KBM-7 (cell line): ENCODE measurements at regions not wholly inside any gene's neighbourhood (a gene's known extent, or its start where the extent isn't known, plus 50 kb on each side); places are given as distances from the start of the nearest gene placed in this dataset.

Experiments used
- DNase-seq: peaks from one replicate; pipeline ENCODE4 v3.0.0-alpha.2; 2015
- in situ Hi-C: fragments of 300-500 bp; cut with MboI; formaldehyde crosslinking; loops from 2 replicates; pipeline ENCODE4 v1.14.3; 2020; ENCODE audit warnings: low sequenced_read_pairs, low pct_unique_long_range_greater_than_20kb, mixed read lengths

DNA sequence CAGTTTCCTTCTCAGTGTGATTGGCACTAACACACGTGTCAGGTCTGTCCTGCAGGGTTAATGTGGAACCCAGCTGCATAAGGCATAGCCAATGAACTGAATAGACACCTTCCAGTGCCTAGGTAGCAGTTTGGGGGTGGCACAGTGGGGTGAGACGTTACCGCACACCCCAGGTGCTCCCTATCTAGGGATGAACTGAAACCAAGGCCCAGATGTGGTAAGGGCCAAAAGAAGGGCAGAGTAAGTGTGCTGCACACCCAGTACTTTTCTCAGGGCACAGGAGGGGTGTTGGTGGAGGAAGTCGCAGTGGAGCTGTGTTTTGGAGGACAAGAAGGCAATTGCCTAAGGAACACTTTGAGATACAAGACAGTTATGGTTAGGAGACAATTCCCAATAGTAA lies 317.9 kb upstream of the TSHZ3 start:
- in situ Hi-C loops = no loop called here
- no peak for DNase-seq

DNA sequence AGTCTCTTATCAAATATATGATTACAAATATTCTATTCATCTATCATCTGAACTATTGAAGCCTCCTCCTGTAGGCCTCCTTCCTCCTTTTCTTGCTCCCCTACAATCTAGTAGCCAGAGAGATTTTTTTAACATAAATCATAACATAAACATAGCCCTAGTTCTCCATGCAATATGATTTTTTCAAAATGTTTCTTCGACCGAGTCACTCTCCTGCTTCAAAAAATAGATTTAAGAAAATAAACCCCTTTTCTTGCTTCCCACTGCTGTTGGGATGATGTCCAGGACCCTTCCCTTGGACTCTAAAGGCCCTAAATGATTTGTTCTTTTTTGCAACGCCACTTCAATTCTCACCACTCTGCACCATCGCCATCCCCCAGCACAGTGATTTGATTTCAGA lies 319.7 kb upstream of the TSHZ3 start:
- in situ Hi-C loops = no loop called here
- no peak for DNase-seq

DNA sequence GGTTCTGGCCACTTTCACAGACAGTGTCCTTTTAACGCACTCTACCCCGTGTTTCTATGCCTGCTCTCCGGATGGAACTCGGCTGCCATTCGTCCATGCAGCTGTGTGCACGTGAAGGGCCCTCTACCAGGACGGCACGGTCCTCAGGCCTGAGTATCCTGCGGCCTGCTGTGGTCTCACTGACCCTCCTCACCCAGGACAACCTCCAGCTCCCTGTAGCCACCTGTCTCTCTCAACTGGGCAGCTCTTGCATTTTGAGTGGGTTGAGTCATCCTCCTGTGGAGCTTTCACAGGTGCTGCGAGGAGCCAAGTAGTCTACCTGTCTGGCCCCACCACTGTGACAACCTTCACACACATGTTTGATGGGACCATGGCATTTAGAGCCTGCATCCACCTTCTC lies 321.7 kb upstream of the TSHZ3 start:
- DNase-seq = no peak
- in situ Hi-C loops = no loop called here

DNA sequence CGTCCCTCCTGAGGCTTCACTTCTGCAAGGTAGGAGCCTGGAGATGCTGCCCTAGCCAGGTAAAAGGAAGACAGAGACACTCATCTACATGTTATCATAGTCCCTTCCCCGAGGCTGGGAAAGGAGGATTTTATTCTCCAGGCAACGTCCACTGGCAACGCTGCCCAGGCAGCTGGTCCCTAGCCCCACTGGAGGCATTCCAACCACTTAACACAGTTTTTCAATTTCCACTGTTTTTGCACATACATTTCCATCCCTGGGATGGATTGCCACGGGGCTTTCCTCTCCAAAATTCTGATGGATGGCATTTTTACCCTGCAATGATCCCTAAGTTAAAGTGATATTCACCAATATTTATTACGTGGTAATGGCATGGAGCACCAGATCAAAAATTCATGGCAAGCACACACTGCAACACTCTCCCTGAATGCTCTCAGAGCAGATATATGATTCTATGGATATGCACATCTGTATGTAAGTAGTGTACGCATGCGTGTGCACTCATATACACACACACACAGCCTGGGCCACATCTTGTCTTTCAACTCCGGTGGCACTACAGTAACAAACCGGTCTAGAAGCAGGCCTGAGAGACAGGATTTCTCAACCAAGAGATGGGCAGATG lies 322.3 kb upstream of the TSHZ3 start:
- in situ Hi-C loops = no loop called here
- DNase-seq = no peak

DNA sequence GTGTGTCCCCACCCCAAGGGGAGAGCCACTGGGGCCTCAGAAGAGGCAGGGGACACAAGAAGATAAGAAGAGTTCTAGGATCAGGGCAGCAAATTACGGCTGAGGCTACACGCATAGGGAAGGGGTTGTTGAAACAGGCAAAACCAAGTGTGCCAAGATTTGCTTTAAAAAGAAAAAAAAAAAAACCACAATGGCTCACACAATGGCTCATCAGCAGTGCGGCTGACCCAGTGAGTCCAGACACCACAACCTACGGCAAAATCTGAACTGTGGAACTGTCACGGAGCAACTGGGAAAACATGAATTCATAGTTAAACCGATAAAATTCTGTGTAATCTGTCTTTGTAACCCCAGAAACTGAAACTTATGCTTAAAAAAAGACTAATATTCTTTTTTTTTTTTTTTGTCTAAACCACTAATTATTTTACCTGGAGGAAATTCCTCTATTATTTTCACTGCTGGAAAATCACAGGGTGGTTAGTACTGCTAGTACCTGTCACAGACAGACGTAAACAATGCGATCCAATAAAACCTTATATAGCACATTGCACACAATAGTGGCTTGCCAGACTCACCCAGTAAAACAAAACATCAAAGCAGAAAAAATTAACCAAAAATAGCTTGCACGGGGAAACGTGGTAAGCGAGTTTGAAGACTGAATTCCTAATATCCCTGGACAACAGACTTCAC lies 325.4 kb upstream of the TSHZ3 start:
- DNase-seq = no peak
- in situ Hi-C loops = no loop called here

DNA sequence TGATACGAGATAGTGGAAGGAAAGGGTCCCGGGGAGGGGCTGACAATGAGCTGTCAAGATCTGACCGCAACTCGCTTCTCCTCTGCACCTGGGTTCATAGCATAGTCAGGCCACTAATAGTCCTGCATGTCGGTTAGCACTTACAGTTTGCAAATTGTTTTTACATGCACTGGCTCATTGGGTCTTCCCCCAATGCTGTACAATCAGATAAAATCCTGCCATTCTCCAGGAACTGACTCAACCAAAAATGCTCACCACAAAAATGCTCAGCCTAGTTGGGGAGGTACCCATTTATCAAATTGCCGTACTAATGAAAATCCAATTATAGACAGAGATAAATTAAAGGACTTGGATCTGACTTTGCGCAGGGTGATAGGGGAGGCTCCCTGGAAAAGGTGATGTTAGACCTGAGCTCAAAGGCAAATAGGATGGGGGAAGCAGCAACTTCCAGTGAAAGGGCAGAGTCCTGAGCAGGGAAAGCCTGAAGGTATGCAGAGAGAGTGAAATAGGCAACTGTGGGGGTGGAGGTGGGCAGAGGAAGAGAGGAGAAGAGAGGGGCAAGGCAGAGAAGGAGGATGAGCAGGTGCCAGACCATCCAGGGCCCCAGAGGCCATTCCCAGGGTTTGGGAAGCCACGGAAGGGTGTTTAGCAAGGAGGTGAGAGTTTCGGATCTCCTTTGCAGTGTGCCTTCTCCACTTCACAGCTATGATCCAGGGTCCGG lies 326.1 kb upstream of the TSHZ3 start:
- in situ Hi-C loops = no loop called here
- no peak for DNase-seq

DNA sequence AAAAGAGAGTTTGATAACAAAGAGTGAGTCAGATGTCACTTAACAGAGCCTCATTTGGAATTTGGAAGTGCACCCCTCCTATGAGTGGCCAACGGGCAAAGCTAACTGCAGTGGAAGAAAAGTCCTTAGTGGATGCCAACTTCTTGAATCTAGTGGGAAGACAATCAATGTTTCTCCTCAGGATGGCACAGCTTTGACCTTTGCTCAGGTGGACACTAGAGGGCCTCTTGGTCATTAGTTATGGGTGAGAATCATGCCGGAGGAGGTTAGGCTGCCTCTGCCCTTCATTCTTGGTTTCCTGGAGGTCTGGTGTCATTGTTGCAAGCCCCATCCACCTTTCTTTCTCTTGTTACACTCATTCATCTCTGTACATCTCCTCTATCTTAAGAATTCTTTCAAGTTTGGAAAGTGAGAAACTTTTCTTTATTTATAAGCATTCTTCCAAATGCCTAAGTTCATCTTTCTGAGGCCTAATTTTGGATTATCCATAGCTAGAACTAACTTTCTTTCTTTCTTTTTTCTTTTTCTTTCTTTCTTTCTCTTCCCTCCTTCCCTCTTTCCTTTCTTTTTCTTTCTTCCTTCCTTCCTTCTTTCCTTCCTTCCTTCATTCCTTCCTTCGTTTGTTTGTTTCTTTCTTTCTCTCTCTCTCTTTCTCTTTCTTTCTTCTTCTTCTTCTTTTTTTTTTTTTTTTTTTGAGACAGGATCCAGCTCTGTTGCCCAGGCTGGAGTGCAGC lies 327.2 kb upstream of the TSHZ3 start:
- in situ Hi-C loops = no loop called here
- DNase-seq = peak; percentile 5

DNA sequence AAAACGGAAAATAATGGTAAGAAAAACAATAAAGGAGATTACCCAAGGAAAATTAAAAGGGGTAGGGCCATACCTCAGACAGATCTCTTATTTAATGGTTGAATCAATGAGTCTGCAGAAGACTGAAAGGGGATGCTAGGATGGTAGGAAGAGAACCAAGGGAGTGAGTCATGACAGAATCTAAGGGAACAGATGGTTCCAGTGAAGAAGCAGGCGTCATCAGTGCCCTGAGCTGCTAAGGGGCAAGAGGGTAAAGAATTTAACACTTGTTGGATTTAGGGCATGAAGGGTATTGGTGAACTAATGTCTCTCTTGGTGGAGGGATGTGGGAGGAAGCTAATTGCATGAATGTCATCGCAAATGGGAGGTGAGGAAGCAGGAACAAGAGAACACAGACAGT lies 329.2 kb upstream of the TSHZ3 start:
- no peak for DNase-seq
- in situ Hi-C loops = no loop called here

DNA sequence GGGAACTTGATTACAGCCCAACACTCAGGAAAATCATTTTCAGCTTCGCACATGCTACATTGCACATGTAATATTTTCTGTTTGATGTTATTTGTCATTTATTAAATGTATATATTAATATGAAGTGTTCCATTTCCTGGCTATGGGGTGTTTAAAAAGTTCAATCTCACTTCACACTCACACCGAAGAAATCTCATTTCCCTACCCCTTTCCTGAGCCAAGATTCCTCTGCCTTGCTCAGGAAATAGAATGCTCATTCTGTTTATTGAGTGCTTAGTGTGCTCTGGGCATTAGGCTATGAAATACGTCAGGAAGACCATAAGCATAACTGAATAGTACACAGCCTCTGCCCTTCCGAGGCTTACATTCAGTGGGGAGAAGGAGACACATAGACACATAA lies 331.9 kb upstream of the TSHZ3 start:
- DNase-seq = no peak
- in situ Hi-C loops = no loop called here

DNA sequence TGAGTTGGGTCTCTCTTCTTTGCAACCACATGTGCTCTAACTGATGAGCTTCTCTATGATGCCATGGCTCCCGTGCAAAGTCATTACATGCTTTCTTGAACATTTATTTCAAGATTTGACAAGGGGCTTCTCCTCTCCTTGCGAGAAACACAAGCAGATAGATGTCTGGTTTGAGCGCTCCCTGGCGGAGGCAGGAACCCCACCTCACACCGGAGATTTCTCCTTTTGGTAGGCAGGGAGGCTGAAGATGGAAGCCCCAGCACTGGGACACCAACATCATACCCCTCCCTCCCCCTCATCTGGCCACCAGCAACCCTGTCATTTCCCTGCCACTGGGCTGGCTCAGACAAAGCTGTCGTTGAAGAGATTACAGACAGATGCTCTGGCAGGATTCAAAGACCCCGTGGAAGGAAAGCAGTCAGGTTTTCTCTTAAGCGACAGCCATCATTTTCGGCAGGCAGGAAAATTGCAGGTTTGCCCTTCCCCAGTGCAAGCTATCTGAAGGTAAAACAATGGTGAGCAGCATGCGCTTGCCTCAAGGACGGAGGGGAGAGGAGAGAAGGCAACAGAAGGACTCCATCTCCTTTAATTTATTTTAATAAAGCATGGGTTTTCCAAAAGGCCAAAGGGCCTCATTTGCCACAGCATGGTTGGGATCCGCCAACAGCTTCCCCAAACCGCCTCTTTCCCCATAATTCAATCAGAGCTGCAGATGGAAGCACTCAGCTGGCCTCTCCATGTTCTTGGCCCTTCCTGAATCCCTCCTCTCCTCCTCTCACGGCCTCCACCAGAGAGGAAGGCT lies 344.1 kb upstream of the TSHZ3 start:
- in situ Hi-C loops = no loop called here
- no peak for DNase-seq

DNA sequence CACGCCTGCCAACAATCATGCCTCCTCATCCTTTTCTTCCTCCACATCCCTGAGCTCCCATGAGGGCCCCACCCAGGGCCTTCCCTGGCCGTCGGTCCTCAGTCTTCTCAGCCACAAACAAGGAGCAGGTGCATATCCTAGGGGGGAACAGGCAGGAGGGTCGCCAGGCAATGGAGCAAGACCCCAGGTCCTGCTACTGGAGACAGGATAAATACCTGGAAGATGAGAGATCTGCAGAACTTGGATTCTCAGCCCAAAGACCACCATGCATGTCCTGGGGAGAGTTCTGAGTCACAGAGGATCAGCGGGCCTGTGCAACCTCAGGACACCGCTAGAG lies 344.7 kb upstream of the TSHZ3 start:
- in situ Hi-C loops = no loop called here
- DNase-seq = no peak

DNA sequence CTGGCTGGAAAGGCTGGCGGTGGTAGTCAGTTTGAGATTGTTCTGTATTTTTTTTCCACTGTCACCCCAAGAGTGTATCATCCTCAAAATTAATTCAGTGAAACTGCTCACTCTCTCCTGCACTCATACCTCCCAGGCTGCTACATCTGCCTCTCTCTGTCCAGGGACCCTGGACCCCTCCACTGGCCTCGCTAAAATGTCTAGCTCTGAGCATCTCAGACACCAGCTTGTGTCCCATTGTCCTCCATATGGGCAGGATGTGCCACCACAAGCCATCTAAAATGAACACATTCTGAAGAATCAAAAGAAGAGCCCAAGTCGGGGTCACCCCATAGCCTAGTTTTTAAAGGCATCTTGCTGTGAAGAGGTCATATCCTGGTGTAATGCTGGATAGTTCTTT lies 345.5 kb upstream of the TSHZ3 start:
- in situ Hi-C loops = no loop called here
- DNase-seq = no peak

DNA sequence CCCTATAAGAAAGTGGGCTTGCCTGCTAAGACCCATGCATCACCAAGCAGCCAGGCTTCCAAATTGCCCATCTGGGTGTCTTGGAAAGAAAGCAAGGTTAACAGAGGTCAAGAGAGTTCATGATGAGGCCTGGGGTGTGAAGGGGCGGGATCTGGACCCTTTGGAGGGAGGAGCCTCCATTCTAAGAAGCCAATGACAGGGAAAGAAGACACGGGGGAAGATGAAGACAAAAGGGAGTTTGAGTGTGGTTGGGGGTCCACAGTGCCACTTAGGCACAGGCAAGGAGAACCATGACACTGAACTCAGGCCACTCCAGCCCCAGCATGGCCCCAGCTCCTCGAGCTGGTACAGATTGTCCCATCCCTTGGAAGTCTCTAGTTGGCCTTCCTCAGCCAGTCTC lies 350.2 kb upstream of the TSHZ3 start:
- in situ Hi-C loops = no loop called here
- no peak for DNase-seq

DNA sequence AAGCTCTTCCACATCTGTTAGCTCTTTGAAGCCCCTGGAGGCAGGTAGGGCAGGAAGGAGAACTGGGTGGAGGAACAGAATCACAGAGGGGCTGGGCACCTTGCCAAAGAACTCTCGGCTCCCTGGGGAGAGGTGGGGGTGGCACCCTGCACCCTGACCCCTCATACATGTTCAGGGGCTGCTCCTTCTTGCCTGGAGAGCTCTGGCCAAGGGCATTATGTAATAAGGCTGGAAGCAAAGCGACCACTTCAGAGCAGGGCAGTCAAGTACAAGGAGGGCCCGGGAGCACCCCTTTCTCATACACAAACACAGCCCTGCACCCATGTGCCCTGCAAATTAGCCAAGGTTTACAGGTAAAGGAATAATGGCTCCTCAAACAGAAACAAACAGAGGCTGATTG lies 351.9 kb upstream of the TSHZ3 start:
- no peak for DNase-seq
- in situ Hi-C loops = no loop called here

DNA sequence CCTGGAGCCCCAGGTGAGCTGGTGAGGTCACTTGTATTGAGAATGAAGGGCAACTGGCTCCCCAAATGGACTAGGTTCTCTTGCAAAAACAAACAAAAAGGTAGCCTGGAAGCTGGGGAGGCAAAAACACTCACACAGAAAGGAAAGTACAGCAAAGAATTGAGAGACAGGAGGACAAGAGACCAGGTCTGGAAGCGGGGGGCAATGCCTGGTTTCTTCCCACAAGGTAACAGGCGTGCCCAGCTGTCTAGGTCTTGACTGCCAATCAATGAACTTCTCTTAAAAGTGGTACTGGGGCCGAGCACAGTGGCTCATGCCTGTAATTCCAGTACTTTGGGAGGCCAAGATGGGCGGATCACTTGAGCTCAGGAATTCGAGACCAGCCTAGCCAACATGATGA lies 356.4 kb upstream of the TSHZ3 start:
- DNase-seq = no peak
- in situ Hi-C loops = no loop called here

DNA sequence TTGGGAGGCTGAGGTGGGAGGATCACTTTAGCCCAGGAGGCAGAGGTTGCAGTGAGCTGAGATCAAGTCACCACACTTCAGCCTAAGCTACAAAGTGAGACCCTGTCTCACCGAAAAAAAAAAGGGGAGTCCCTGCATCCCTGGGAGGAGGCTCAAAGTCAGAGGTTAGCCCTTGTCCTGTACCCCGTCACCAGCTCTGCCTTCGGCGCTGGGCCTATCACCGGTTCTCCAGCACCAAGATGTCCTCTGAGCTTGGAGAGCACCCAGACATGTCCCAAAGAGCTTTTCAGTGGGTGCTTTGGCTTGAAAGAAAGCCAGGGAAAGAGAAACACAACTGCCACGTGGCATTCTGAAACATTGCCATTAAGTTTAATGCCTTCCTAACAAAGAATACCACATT lies 356.9 kb upstream of the TSHZ3 start:
- in situ Hi-C loops = no loop called here
- no peak for DNase-seq

DNA sequence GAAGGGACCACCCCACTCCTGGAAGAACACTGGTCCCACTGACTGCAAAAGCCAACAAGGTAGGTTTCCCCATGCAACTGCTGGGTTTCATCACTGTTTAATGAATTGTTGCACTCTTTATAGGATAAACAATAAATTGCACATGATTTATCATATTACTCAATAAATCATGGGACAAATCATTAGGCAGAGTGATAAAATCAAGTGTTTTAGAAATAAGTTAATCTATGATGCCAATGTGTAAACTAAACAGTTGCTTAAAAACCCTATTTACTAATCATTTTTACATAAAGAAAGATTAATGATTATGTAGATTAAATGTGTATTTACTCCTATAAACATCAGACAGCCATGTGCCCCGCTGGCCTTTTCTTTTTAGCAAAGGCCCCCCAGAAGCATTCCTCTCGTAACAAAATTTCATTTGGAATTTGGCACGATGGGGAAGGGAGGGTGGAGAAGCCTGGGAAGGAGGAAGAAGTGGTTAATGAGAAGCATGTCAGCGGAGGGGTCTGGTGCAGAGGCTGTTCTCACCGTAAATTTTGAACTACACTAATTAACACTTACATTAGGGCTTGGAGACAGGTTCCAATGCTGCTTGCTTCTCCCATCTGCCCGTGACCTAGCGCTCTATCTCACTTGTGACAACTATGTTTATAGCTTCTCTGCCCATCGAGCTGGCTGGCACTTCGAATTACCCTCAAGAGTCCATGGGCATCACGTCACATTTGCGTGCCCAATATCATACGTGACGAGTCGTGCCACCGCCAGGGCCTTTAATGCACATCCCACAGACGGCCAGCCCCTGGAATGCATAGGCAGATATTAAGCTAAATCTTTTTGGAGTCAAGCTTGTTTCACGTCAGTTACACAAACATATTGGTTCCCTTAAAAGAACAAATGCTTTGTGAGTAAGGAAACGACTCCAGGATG lies 357.7 kb upstream of the TSHZ3 start:
- no peak for DNase-seq
- in situ Hi-C loops = no loop called here

DNA sequence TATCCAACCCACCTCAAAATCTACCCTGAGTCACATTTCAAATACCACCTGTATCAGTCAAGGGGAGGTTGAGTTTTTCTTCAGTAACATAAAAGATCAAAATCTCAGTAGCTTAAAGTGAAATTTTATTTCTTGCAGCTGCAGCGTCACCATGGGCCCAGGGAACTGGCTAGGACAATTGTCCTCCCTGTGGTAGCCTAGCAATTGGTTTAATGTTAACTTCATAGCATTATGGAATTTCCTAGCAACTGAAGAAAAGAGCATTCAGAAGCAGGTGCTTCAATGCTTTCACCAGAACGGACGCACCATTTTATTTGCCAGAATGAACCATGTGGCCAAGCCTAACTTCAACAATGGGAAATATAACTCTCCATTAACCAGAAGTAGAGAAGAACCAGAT lies 359.3 kb upstream of the TSHZ3 start:
- no peak for DNase-seq
- in situ Hi-C loops = no loop called here
